GM10266 (cell line): ENCODE measurements at regions not wholly inside any gene's neighbourhood (a gene's known extent, or its start where the extent isn't known, plus 50 kb on each side); places are given as distances from the start of the nearest gene placed in this dataset.

Experiments used
- DNase-seq: peaks from one replicate; pipeline ENCODE4 v3.0.0; 2012; ENCODE audit errors: extremely low spot score
- TF ChIP-seq, protein P1 (sequence below): IDR thresholded peaks from 2 replicates; pipeline ENCODE4 v1.5.1; 2012; ENCODE audit warnings: mild to moderate bottlenecking, low read depth; ENCODE audit not compliant: control insufficient read depth, insufficient read depth; ENCODE audit errors: missing control alignments

- no peak for DNase-seq
- TF ChIP-seq, protein P1, sequence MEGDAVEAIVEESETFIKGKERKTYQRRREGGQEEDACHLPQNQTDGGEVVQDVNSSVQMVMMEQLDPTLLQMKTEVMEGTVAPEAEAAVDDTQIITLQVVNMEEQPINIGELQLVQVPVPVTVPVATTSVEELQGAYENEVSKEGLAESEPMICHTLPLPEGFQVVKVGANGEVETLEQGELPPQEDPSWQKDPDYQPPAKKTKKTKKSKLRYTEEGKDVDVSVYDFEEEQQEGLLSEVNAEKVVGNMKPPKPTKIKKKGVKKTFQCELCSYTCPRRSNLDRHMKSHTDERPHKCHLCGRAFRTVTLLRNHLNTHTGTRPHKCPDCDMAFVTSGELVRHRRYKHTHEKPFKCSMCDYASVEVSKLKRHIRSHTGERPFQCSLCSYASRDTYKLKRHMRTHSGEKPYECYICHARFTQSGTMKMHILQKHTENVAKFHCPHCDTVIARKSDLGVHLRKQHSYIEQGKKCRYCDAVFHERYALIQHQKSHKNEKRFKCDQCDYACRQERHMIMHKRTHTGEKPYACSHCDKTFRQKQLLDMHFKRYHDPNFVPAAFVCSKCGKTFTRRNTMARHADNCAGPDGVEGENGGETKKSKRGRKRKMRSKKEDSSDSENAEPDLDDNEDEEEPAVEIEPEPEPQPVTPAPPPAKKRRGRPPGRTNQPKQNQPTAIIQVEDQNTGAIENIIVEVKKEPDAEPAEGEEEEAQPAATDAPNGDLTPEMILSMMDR, result no peak
Measured at GRCh38 chr10:61066661-61067344, 122.8 kb upstream of the RHOBTB1 start.

DNA sequence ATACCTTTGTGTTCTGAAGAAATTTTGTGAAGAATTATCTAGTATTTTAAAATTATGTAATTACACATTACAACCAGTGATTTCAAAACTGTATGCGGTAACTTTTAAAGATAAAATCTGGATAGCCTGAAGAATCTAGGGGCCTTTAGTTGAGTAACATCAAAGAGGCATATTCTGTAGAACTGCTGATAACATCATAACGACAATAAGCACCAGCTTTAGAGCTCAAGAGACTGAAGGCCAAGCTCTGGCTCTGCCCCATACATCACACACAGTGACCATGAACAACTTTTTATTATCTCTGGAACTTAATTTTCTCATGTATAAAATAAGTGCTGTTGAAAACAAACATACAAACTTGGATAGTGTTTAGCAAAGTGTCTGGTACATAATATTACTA, 121.1 kb upstream of the RHOBTB1 start:
- DNase-seq, result no peak
- TF ChIP-seq, protein P1, result no peak

- TF ChIP-seq, protein P1, result no peak
- DNase-seq, result no peak
Measured at GRCh38 chr10:61064356-61064755, 120.4 kb upstream of the RHOBTB1 start.

- no peak for DNase-seq
- TF ChIP-seq, protein P1, result no peak
Measured at GRCh38 chr10:61063901-61064300, 119.9 kb upstream of the RHOBTB1 start.

DNA sequence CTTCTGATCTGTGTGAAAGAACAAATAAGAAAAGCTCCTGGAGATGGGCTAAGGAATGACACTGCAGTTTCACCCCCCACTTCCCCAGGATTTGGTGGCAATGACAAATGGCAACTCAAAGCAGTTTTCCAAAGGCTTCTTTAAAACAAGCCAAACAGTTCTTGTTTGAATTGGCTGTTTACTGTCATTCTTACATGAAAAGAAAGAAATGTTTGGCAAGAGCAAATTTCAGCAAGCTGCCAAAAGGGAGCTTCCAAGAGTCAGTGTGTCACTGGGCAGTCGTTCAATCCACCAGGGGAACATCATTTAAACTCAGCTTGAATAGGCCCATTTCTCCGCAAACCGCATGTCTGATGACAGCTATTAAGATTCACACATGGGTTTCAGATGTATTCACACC, 119.0 kb upstream of the RHOBTB1 start:
- no peak for DNase-seq
- TF ChIP-seq, protein P1, result no peak

DNA sequence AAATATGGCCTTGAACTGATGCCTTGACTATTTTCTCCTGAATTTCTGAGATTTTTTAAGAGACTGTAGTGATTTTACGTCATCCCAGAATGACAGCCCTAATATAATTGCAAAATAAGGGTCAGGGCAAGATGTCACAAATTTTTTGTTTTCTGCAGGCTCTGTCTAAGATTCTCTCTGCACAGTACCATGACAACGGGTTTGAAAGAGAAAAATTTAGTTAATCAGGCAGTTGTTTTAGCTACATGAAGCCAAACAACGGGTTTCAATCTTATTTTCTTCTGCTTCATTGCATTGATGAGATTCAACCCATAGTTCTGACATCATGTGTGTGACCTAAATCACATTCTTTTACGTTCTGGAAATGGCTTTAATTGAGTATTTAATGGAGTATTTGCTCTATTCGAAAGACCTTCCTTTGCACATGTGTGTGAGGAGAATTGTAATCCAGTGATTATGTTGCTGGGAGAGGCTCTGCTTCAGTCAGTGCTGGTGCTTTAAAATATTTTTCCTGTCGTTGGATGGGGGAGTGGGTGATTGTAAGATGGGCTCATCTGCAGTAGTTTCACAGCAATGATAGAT, 118.0 kb upstream of the RHOBTB1 start:
- TF ChIP-seq, protein P1, result no peak
- DNase-seq, result no peak

DNA sequence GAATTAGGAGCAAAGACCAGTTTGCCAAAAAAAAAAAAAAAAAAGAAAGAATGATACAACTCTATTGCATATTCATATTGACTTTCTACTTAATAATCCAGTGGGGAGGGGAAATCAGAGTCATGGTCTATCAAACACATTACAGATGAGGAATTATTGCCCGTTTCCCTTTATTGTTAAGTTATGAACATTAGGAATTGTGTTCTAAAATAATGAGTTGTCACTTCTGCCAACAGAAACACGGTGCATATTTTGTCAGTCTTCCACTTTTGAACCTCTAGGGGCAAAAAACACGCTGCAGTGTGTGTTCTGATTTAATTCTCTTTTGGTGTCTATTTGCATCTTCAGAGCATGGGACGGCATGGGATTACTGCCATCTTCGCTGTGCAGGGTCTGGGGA, 115.7 kb upstream of the RHOBTB1 start:
- TF ChIP-seq, protein P1, result no peak
- no peak for DNase-seq
